GM19372 (cell line): ENCODE measurements at regions not wholly inside any gene's neighbourhood (a gene's known extent, or its start where the extent isn't known, plus 50 kb on each side); places are given as distances from the start of the nearest gene placed in this dataset.
A peak's percentile ranks its signal among the peaks of the same experiment; 100 is the strongest.
"Not testable (repeated sequence)": the region's sequence is repeated elsewhere in the genome, so short reads cannot be mapped to it uniquely, and the experiment has no call there.

Experiments used
- ATAC-seq: cut with Tn5 transposase; IDR thresholded peaks from one replicate; pipeline ENCODE4 v1.9.1; 2021; ENCODE audit warnings: mild to moderate bottlenecking, low read depth, moderate library complexity; ENCODE audit not compliant: unreplicated experiment

- ATAC-seq, result no peak
These were observed 851.0 kb downstream of the DIAPH3 start for GRCh38 chr13:59312776-59313175.

GRCh38 chr13:59318320-59318930 is 845.3 kb downstream of the DIAPH3 start:
- peak; percentile 91 for ATAC-seq

GRCh38 chr13:59319276-59319675 is 844.5 kb downstream of the DIAPH3 start:
- no peak for ATAC-seq

- ATAC-seq, result no peak
These were observed 843.7 kb downstream of the DIAPH3 start for GRCh38 chr13:59320021-59320420.

GRCh38 chr13:59324401-59324800 is 839.3 kb downstream of the DIAPH3 start:
- not testable (repeated sequence) for ATAC-seq

GRCh38 chr13:59326717-59327116 is 837.0 kb downstream of the DIAPH3 start:
- ATAC-seq, result no peak

- ATAC-seq, result no peak
These were observed 833.0 kb downstream of the DIAPH3 start for GRCh38 chr13:59330764-59331163.

- no peak for ATAC-seq
These were observed 830.8 kb downstream of the DIAPH3 start for GRCh38 chr13:59332966-59333365.

GRCh38 chr13:59337070-59337469 is 826.7 kb downstream of the DIAPH3 start:
- ATAC-seq, result no peak

GRCh38 chr13:59340151-59340550 is 823.6 kb downstream of the DIAPH3 start:
- no peak for ATAC-seq

- ATAC-seq, result no peak
These were observed 823.1 kb downstream of the DIAPH3 start for GRCh38 chr13:59340581-59340980.

GRCh38 chr13:59342400-59342799 is 821.3 kb downstream of the DIAPH3 start:
- ATAC-seq, result no peak

- no peak for ATAC-seq
These were observed 820.6 kb downstream of the DIAPH3 start for GRCh38 chr13:59343132-59343531.

- no peak for ATAC-seq
These were observed 819.5 kb downstream of the DIAPH3 start for GRCh38 chr13:59343993-59344822.

GRCh38 chr13:59345311-59345710 is 818.4 kb downstream of the DIAPH3 start:
- ATAC-seq, result no peak

- ATAC-seq, result no peak
These were observed 816.6 kb downstream of the DIAPH3 start for GRCh38 chr13:59346999-59347723.

- no peak for ATAC-seq
These were observed 815.1 kb downstream of the DIAPH3 start for GRCh38 chr13:59348617-59349016.

GRCh38 chr13:59352600-59352999 is 811.1 kb downstream of the DIAPH3 start:
- ATAC-seq, result no peak

GRCh38 chr13:59354665-59355369 is 808.9 kb downstream of the DIAPH3 start:
- ATAC-seq, result no peak

- no peak for ATAC-seq
These were observed 807.1 kb downstream of the DIAPH3 start for GRCh38 chr13:59356607-59357006.

- ATAC-seq, result no peak
These were observed 805.7 kb downstream of the DIAPH3 start for GRCh38 chr13:59358014-59358413.
